ENCODE measurements at regions not wholly inside any gene's neighbourhood (a gene's known extent, or its start where the extent isn't known, plus 50 kb on each side); places are given as distances from the start of the nearest gene placed in this dataset.

- no peak for TF ChIP-seq BHLHE40 (IDR thresholded peaks at IDR 0.05; ENCODE audit: low read depth, low read length)
- no peak for TF ChIP-seq RFX5 (IDR thresholded peaks at IDR 0.05; ENCODE audit: low read depth, low read length)
- TF ChIP-seq, protein P1, sequence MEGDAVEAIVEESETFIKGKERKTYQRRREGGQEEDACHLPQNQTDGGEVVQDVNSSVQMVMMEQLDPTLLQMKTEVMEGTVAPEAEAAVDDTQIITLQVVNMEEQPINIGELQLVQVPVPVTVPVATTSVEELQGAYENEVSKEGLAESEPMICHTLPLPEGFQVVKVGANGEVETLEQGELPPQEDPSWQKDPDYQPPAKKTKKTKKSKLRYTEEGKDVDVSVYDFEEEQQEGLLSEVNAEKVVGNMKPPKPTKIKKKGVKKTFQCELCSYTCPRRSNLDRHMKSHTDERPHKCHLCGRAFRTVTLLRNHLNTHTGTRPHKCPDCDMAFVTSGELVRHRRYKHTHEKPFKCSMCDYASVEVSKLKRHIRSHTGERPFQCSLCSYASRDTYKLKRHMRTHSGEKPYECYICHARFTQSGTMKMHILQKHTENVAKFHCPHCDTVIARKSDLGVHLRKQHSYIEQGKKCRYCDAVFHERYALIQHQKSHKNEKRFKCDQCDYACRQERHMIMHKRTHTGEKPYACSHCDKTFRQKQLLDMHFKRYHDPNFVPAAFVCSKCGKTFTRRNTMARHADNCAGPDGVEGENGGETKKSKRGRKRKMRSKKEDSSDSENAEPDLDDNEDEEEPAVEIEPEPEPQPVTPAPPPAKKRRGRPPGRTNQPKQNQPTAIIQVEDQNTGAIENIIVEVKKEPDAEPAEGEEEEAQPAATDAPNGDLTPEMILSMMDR (conservative IDR thresholded peaks at IDR 0.05; ENCODE audit: low read depth, low read length): no peak
- no peak for TF ChIP-seq RAD21 (IDR thresholded peaks at IDR 0.05; ENCODE audit: low read length)
- TF ChIP-seq POLR2A (IDR thresholded peaks at IDR 0.05; ENCODE audit: low read depth, low read length): no peak
- TF ChIP-seq MAZ (IDR thresholded peaks at IDR 0.05; ENCODE audit: borderline replicate concordance, low read depth, low read length): no peak
- TF ChIP-seq USF2 (IDR thresholded peaks at IDR 0.05; ENCODE audit: low read depth, low read length): no peak
These were observed 208.6 kb downstream of the HRH4 start for GRCh38 chr18:24669015-24669414.
